Right cardiac atrium (tissue), 5 donors: ENCODE measurements at regions not wholly inside any gene's neighbourhood (a gene's known extent, or its start where the extent isn't known, plus 50 kb on each side); places are given as distances from the start of the nearest gene placed in this dataset.
"Not testable (repeated sequence)": the region's sequence is repeated elsewhere in the genome, so short reads cannot be mapped to it uniquely, and the experiment has no call there.

Experiments used
- ATAC-seq, 2 donors: fragments of 200-7000 bp; cut with Tn5 transposase; one replicate each; pipeline versions ENCODE4 v1.8.0 to v1.9.1; 2020; ENCODE audit warnings: moderate library complexity in 2 of 2, mild to moderate bottlenecking in 1 of 2
- DNase-seq, 3 donors: peaks; one replicate each; pipeline ENCODE4 v3.0.0-alpha.2; 2020
- H3K27ac ChIP-seq: one replicate; pipeline ENCODE4 v1.5.1; 2013; ENCODE audit warnings: mild to moderate bottlenecking, low read length, control low read depth, moderate library complexity
- H3K27me3 ChIP-seq: one replicate; pipeline ENCODE4 v1.6.1; 2013; ENCODE audit not compliant: control insufficient read depth, insufficient read depth
- H3K4me1 ChIP-seq: one replicate; pipeline ENCODE4 v1.6.1; 2013; ENCODE audit warnings: low read length; ENCODE audit not compliant: control insufficient read depth, insufficient read depth
- H3K4me3 ChIP-seq: one replicate; pipeline ENCODE4 v1.5.1; 2013; ENCODE audit warnings: low read length, control low read depth
- H3K9me3 ChIP-seq: one replicate; pipeline ENCODE4 v1.6.1; 2013; ENCODE audit warnings: low read length; ENCODE audit not compliant: control insufficient read depth
- WGBS: extraction: QIAGEN DNeasy Blood & Tissue Kit; methylation state at CpG from one replicate; pipeline ENCODE4 v1.1.7; 2013; 5-methylcytosine and 5-hydroxymethylcytosine counted together
- intact Hi-C, 4 donors: fragments of 100-400 bp; cut with DNase I; formaldehyde crosslinking; loops; one replicate each; pipeline versions ENCODE4 v1.11.0 to v1.14.0; 2022 to 2023
- donor health status: healthy with polysubstance abuse.
- donor health status: DM: no; HTN: yes; CAD: no.
- donor health status: DM: no; HTN: no; CAD: no.
- donor health status: DM: no; HTN: yes; CAD: no; lungs with severe emphysema.
- donor health status: DM: yes; HTN: yes; CAD: no.

DNA sequence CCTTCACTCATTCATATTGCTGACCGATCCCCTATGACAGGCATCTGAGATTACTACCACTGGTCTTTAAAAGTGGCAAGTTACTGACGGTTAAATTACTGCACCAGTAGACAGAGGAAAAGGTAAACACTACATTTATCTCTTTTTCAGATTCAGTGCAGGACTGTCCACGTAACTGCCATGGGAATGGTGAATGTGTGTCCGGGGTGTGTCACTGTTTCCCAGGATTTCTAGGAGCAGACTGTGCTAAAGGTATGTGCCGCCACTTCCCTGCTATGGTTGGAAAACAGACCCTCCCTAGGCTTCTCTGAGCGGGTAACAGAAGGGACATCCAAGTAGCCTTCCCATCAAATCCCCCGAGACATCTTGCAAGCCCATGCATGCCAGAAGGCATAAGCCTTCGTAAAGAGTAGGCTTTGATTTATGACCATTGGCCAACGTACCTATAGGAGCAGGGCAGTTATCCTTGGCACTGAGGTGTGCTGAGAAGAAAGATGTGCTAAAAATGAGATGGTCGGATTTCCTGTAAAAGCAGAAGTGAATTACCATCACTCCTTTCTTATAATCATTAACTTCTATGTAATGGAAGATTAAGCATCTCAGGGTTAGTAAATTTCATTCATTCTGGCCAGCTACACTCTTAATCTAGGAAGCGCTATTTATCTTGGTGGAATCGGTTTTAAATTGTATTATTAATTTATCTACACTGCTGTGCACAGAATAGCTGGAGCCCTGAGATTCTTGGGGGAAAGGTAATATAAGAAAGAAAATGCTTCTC, 193.4 kb upstream of the WWC1 start:
- DNase-seq, result no peak
- Histone ChIP-seq H3K4me3 (no peak overlapping the region), H3K27me3 (no peaks in the 10 kb centered on the region), H3K27ac (no peak overlapping the region), H3K4me1 (no peaks in the 10 kb centered on the region), H3K9me3 (no peaks in the 10 kb centered on the region)
- ATAC-seq, result no peak
- intact Hi-C loops, result no loop called here
- WGBS, result 84% methylated on average over 12 of the region's 12 CpGs

DNA sequence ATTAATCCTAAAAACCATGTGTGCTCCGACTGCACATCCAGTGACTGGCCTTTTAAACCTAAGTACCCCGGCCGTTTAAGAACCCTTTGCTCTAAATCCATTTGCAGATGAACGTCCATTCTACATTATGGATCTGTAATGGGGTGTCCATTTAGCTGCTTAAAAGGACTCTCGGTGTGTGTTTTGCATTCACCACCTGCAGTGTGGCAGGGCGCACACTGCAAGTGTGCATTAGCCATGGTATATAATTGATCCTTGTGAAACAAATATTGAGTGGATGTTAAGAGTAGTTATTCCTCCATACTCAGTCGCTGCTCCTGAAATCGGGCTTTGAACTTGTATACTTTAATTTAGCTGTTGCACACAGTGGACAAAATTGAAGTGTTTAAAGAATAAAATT, 190.1 kb upstream of the WWC1 start:
- WGBS, result 90% methylated on average over 8 of the region's 8 CpGs
- intact Hi-C loops, result no loop called here
- Histone ChIP-seq H3K4me1 (no peaks in the 10 kb centered on the region), H3K9me3 (no peaks in the 10 kb centered on the region), H3K27ac (no peak overlapping the region), H3K4me3 (no peak overlapping the region), H3K27me3 (no peaks in the 10 kb centered on the region)
- ATAC-seq, result no peak
- DNase-seq, result no peak

DNA sequence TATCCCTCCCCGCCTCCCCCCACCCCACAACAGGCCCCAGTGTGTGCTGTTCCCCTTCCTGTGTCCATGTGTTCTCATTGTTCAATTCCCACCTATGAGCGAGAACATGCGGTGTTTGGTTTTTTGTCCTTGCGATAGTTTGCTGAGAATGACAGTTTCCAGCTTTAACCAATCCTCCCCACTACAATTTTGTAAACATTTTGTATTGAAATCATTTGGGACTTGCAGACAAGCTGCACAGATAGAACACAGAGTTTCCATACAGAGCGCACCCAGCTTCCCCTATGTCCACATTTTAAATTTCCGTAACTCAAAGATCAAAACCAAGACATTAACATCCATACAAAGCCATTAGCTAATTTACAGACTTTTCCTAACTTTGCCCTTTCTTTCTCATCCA, 188.4 kb upstream of the WWC1 start:
- WGBS, result 90% methylated on average over 6 of the region's 6 CpGs
- intact Hi-C loops, H3K4me1 ChIP-seq, H3K27me3 ChIP-seq, H3K4me3 ChIP-seq, DNase-seq, ATAC-seq, H3K9me3 ChIP-seq, H3K27ac ChIP-seq: not testable (repeated sequence)

DNA sequence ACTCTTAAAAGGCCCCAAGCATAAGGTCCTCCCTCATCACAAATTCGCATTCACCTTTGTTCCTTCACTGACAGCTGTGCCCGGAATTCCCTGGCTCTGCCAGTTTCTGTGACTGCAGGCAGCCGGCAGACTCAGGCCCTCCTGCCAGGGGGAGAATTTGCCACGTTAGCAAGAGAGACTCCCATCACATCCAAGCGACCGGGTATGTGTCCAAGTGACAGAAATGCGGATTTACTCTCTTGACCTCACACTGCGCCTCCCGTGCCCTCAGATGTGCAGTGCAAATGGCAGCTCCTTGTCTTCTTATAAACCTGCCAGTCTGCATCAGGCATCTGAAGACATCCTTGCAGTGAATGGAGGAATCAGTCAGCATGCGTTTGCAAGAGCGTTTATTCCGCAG, 187.1 kb upstream of the WWC1 start:
- intact Hi-C loops, result no loop called here
- DNase-seq (no peak), ATAC-seq (no peak)
- H3K4me3 ChIP-seq, result no peak overlapping the region
- no peaks in the 10 kb centered on the region for H3K4me1 ChIP-seq
- H3K9me3 ChIP-seq, result no peaks in the 10 kb centered on the region
- H3K27ac ChIP-seq, result no peak overlapping the region
- WGBS, result 84% methylated on average over 12 of the region's 12 CpGs
- no peaks in the 10 kb centered on the region for H3K27me3 ChIP-seq

DNA sequence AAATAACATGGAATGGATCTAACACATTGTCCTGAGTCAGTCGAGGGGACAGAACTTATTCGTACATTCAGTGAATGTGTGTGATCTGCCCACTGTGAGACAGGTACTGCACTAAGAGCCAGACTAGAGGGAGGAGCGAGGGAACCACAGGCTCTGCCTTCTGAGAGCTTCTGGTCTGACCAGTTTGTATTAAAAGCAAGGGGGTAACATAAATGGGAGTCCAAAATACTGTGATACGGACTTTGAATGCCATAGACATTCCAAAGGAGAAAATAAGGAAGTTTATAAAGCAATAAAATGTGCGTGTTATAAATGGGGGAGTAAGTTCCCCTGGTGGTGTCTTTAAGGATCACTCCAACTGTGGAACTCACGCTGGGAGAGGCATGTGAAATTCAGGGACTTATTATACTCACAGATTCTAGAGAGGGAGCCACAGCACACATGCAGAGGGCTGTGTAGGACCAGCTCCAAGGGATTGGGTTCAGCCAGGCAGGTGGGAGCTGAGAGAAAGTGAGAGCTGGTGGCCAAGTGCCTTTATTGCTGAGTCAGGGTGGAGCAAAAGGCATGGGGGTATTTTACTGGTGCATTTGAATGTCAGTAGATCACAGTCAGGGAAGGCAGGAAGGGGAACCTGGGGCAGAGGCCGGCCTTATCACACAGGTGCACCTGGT, 186.5 kb upstream of the WWC1 start:
- DNase-seq (no peak), ATAC-seq (no peak)
- H3K27me3 ChIP-seq, result no peaks in the 10 kb centered on the region
- H3K9me3 ChIP-seq, result no peaks in the 10 kb centered on the region
- 64% methylated on average over 7 of the region's 7 CpGs for WGBS
- H3K4me3 ChIP-seq, result no peak overlapping the region
- H3K4me1 ChIP-seq, result no peaks in the 10 kb centered on the region
- intact Hi-C loops, result no loop called here
- no peak overlapping the region for H3K27ac ChIP-seq

DNA sequence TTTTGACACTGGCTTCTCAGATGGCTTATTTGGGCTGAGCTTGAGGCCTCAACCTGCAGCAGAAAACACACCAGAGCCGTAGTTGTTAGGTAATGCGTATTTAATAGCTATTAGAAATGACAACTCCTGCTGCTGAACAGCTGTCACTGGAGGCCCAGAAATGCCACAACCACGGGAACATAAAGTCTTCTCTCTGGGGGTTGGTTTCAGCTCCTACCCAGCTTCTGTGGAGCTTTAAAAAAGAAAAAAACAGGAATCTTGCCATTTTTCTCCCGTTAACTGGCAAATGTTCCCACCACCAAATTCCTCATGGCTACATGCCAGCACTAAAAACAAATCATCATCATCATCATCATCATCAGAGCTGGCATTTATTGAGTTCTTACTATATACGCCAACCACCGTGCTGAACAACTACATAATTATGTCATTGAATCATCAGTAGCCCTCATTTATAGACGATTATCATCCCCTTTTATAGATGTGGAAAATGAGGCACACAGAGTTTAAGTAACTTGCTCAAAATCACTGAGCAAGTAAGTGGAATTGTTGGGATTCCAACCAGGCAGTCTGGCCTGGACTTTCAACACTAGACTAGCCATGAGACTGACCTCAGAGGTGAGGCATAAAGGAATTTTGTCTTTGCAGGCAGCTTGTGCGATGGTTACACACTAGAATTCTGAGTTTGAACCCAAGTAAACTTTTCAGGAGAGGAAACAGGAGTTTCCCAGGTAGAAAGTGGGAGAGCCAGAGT, 185.3 kb upstream of the WWC1 start:
- Histone ChIP-seq H3K27ac (no peak overlapping the region), H3K4me3 (no peak overlapping the region), H3K27me3 (no peaks in the 10 kb centered on the region), H3K4me1 (no peaks in the 10 kb centered on the region), H3K9me3 (no peaks in the 10 kb centered on the region)
- intact Hi-C loops, result no loop called here
- DNase-seq (no peak), ATAC-seq (no peak)
- WGBS, result 68% methylated on average over 8 of the region's 8 CpGs

DNA sequence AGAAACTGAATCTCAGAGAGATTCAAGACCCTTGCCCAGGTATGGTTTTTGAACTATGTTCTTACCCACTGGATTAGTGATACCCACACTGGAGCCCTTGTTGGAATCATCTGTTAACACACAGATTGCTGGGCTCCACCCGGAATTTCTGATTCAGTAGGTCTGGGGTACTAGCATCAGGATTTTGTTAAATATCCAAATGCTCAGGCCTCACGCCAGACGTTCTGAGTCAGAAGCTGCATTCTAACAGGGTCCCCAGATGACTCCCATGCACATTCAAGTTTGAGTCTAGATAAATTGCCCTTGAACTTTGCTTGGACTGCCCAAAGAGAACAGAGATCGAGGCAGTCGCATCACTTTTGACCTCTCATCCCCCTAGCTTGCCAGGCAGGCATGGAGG, 182.0 kb upstream of the WWC1 start:
- no peak overlapping the region for H3K4me3 ChIP-seq
- no peaks in the 10 kb centered on the region for H3K9me3 ChIP-seq
- DNase-seq (no peak), ATAC-seq (no peak)
- whole genome bisulfite sequencing, result 68% methylated on average over 5 of the region's 5 CpGs
- H3K27me3 ChIP-seq, result no peaks in the 10 kb centered on the region
- H3K4me1 ChIP-seq, result no peaks in the 10 kb centered on the region
- intact Hi-C loops, result no loop called here
- no peak overlapping the region for H3K27ac ChIP-seq

DNA sequence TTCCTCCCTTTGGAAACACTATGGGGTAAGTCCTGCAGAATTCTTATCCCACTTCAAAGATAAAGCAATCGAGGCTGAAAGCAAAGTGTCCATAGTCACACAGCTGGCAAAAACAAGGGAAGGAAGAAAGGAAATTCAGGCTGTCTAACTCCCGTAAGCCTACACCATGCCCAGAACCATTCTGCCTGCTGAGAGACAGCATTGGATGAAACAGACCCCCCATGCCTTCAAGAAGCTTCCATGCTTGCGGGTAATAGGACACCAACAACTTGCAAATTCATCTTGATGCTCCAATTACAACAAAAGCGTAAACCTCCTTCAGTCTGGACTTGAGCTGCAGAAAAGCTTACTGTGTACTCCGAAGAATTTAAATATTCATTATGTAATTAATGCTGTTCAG, 181.1 kb upstream of the WWC1 start:
- Histone ChIP-seq H3K27ac (no peak overlapping the region), H3K4me1 (no peaks in the 10 kb centered on the region), H3K9me3 (no peaks in the 10 kb centered on the region), H3K27me3 (no peaks in the 10 kb centered on the region), H3K4me3 (no peak overlapping the region)
- intact Hi-C loops, result no loop called here
- WGBS, result 68% methylated on average over 5 of the region's 5 CpGs
- ATAC-seq (no peak), DNase-seq (no peak)

DNA sequence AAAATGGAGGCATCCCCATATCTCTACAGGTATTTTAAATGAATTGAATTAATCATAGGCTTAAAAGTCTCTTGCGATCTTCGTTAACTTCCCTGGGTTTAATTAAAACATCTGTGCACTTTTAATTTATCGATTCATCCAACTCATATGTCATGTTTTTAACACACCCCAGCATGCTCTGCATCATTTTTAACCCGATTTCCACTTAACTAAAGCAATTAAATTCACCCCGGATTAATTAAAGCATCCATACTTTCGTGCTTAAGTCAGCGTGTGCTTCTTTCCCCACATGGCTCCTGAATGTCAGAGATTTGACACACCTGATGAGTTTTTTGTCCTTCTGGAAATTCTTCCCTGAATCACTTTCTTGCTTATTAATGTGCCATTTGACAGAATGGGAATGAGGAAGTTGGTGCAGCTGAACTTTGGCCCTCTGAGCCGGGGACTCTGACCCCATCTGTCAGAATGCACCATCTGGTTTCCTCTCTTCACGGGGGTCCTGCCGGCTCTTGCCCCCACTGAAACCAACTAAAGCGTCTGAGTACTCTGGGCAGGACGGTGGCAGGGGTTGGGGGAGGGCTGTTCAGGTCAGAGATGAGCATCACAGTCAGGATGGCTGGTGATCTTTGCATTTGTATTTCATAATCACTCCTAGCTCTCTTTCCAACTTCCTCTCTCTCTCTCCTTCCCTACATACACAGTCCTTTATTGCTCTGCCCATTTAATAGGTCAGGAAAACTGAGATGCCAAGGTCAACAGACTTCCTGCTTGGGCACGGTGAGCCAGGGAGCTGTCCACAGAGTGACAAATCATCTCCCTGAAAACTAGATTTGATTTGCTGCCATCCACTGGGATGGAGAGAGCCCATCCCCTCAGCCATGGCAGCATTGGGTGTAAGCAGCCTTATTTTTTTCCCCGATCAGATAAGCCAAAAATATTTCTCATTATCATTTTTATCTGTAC, 180.3 kb upstream of the WWC1 start:
- Histone ChIP-seq H3K27me3 (no peaks in the 10 kb centered on the region), H3K9me3 (no peaks in the 10 kb centered on the region), H3K4me3 (no peak overlapping the region), H3K4me1 (no peaks in the 10 kb centered on the region), H3K27ac (no peak overlapping the region)
- intact Hi-C loops, result no loop called here
- WGBS, result 66% methylated on average over 14 of the region's 14 CpGs
- no peak for DNase-seq
- ATAC-seq, result no peak

DNA sequence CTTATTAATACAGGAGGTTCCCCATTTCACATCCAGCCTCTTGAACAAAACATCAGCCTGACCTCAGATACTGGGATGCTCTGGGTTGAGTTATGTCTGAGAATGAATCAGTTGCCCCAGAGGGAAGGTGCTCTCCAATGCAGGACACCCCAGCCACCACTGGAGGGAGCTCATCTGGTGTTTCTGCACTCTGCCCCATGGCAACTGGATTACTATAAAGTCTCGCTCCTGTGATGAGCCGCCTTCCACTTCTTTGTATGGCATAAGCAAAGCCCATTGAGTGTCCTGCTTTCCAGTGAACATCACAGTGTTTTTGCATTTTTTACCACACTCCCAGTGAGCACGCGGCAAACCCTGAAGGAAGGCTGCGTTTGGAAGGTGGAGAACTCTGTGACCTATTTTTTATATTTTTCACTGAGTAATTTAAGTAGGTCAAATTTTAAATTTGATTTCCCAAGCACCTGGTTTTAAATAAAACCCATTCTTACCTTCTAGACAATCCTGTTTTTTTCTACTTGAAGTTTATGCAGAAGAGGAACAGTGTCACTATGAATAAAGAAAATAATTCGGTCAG, 176.9 kb upstream of the WWC1 start:
- DNase-seq, result peak; percentile 21 to 61 (median 42)
- WGBS, result 82% methylated on average over 6 of the region's 6 CpGs
- ATAC-seq, result peak; percentile 59 to 66

More for the DNA sequence above, 176.9 kb upstream of the WWC1 start:
- H3K9me3 ChIP-seq, result no peaks in the 10 kb centered on the region
- no peak overlapping the region for H3K4me3 ChIP-seq
- intact Hi-C loops, result no loop called here
- H3K27ac ChIP-seq, result no peak overlapping the region
- H3K4me1 ChIP-seq, result no peaks in the 10 kb centered on the region
- no peaks in the 10 kb centered on the region for H3K27me3 ChIP-seq
